Fibroblast of upper back skin (primary cell): ENCODE measurements at regions not wholly inside any gene's neighbourhood (a gene's known extent, or its start where the extent isn't known, plus 50 kb on each side); places are given as distances from the start of the nearest gene placed in this dataset.
"Not testable (repeated sequence)": the region's sequence is repeated elsewhere in the genome, so short reads cannot be mapped to it uniquely, and the experiment has no call there.

ENCODE experiments used
- DNase-seq: peaks from one replicate; pipeline ENCODE4 v3.0.0-alpha.2; 2013

DNA sequence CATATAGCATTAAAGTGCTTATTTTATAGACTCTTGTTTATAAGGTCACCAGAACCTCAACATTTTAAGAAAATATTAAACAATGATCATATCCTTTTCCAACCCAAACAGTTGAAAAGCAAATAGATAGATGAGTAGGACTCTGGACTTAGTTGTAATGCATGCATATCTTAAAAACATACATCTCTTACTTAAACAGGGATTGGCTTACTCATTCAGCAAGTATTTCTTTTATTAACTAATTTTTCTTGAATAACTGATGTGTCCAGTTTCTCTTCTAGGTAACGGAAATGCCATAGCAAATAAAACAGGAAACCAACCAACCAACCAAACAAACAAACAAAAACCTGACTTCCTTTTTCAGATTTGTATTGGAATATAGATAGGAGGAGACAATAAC lies 70.9 kb upstream of the NBPF4 start:
- DNase-seq: no peak

DNA sequence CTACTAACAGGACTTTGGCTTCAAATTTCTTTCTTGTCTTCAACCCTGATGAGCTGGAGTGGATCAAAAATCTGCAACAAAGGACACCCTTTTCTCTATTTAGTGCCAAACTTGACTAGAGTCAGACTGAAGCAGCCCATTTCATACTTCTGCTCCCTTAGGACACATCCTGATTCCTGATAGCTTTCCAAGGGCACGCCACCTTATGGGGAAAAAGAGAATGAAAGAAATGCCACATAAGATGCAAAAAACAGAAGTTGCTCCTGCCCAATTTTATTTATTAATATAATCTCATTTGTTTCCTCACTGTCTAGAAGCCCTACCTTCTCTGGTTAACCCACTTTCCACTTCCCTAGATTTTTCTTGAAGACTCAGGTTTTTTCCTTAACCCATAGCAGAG lies 72.7 kb upstream of the NBPF4 start:
- DNase-seq: peak; percentile 8

GRCh38 chr1:108320849-108321248 lies 77.0 kb upstream of the NBPF4 start:
- DNase-seq: no peak

DNA sequence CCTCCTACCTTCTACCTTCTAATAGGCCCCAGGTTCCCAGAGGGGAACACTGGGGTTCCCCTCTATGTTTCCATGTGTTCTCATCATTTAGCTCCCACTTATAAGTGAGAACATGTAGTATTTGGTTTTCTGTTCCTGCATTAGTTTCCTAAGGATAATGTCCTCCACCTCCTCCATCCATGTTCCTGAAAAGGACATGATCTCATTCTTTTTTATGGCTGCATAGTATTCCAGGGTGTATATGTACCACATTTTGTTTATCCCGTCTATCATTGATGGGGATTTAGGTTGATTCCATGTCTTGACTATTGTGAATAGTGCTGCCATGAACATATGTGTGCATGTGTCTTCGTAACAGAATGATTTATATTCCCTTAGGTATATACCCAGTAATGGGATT lies 81.5 kb upstream of the NBPF4 start:
- DNase-seq: not testable (repeated sequence)

DNA sequence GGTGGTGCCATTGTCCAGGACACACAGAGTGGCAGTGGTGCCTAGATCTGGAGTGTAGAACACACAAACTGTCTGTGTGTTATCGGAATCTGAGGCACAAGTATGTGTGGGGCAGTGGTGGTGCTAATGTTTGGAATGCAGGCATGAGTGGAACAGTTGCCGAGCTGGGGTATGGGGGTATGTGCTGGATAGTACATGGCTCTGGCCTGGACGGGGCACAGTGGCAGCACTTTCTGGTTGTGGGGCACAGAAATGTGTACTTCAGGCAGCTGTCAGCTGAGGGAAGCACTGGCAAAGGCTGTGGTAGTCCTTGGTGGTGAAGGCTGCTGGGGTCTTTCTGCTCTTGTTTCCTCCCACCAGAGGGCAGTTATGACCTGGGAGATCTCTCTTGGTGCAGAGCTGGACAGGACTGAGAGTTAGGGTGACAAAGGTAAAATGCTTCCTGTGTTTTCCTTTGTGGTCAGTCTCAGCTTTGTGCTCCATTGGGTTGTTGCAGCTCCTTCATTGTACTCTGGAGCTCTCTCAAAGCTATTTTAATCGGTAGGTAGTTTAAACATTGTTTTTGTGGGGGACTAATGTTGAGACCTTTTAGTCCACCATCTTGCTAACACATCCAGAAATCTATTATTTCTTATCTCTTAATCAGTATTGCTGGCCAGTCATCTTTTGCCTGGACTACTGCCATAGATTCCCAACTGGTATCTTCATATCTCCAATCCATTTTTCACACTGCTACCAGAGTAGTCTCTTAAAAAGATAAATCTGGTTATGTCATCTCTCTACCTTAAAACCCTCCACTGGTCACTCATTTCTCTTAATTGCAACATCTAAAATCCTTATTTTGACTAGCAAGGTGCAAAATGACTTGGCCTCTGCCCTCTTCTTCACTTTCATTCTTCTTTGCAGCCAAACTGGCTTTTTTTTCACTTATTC lies 83.9 kb upstream of the NBPF4 start:
- no peak for DNase-seq

GRCh38 chr1:108345776-108346531 lies 102.1 kb upstream of the NBPF4 start:
- DNase-seq: no peak

GRCh38 chr1:108357802-108358201 lies 92.3 kb upstream of the NBPF6 start:
- DNase-seq: no peak

DNA sequence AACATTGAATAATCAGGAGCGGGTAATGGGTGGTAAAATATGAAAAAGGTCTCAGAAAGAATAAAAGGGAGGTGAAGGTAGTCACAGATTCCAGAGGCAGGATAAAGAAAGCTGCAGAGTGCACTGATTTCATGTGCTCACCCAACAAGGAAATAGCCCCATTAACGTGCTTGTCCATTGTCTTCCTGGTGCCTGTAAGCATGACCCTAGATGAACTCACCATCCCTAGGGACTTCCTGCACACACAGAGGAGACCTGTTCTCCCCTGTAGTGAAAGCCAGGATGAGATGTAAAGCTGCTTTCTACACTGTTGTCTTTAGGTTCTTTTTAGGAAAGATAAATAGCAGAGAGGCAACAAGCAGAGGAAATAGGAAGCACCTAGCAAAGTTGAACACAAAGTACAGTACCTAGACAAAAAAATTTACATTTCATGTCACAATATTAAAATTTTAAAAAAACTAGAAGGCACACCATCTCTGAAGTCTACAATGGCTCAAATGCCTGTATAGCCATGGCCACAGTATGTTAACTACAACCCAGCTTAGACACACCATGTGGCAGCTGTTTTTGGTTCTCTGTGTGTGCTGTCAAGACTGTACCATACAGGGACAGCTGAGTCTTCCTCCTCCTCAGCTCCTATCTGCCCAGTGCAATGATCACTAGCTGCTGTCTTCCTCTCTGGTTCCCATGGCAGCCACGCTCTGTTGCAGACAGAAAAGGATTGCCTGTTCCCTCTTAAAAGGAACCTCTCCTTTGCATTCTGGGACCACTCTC lies 69.9 kb upstream of the NBPF6 start:
- DNase-seq: not testable (repeated sequence)
